Activated CD4-positive, CD25-positive, alpha-beta regulatory T cell (primary cell): ENCODE measurements at regions not wholly inside any gene's neighbourhood (a gene's known extent, or its start where the extent isn't known, plus 50 kb on each side); places are given as distances from the start of the nearest gene placed in this dataset.

Source experiments
- DNase-seq, 4 experiments: peaks; one replicate each; lab custom pipeline; 2025; lab: John Stamatoyannopoulos, UW

DNA sequence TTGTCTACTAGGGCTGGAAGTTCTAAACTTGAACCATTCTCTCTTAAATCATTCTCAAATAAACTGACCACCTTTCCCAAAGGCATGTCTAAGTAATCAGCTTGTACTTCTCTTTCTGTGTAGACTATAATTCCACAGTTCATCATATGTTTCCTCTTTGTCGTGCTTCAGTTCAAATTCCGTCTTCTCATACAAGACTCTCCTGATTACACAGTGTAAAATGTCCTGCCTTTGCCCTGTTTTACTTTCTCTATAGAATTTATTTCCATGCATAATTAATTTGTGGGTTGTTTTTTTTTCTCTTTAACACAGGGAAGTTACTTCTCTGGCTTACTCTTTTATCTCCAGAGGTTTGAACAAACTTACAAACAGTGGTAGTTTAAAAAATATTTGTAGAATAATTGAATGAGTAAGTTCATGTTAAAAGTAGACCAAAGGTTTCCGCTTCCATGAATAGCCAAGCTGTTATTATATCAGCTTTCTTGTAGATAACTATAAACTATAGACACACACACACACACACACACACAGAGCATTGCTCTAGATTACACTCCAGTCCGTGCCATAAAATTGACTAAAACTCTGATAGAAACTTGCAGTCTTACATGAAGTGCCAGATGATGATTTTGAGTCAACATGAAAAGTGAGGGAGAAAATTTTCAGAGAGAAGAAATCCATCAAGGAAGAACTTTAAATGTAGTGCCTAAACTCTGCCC lies 119.0 kb downstream of the SUCNR1 start:
- no peak for DNase-seq

DNA sequence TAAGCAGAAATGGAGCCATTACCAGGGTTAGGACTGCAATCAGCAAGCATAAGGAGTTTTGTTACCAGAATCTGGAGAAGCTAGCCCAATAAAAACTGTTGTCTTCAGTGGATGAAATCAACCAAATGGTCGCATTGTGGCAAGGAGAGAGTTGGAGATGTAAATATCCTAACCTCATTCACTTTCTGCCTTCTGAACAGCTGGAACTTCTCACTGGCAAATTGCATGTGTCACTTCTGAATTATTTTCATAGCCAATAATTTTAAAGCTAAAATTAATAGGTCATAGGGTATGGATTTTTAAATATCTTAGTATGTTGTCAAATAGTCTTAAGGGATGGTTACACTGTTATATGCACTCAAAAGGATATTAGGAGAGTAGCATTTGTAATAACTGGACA lies 121.6 kb downstream of the SUCNR1 start:
- no peak for DNase-seq

- DNase-seq, result no peak
Observed at GRCh38 chr3:151998744-151999143, 125.3 kb downstream of the SUCNR1 start.

DNA sequence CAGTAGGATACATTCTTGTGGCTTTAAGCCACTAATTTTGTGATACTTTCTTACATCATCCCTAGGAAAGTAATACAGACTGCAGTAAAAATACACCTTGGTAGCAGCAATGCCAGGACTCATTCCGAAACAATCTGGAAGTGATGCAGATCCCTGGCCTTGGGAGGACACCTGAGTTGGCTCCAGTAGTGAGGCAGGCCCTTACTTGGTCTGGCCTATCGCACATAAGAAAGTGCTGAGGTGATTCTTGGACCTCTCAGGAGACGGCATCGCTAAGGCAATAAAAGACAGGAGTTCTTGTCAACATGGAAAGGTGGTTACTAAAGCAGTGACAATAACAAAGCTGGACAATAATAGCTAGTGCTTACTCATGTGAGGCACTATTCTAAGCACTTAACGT lies 126.5 kb downstream of the SUCNR1 start:
- DNase-seq, result no peak

GRCh38 chr3:152011812-152012735 lies 138.6 kb downstream of the SUCNR1 start:
- no peak for DNase-seq

DNA sequence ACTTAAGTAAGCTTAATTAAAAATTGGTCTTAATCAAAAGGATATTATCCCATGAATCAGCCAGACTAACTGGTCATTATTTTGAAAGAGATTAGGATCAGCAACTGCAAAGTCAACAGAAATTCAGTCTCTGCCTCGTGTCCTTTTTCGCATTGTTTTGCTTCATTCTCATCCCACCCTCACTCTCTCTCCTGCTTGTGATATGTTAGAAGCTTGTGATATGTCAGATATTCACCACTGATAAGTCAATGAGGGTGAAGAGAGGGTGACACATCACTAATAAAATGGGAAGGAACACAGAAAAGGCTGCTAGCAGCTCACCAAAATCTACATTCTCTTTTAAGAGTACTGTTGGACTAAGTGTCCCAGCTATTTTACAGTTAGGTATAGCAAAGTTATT lies 146.1 kb downstream of the SUCNR1 start:
- DNase-seq, result no peak

- no peak for DNase-seq
Observed at GRCh38 chr3:152021951-152022461, 148.6 kb downstream of the SUCNR1 start.

GRCh38 chr3:152026033-152026556 lies 152.7 kb downstream of the SUCNR1 start:
- DNase-seq, result no peak

DNA sequence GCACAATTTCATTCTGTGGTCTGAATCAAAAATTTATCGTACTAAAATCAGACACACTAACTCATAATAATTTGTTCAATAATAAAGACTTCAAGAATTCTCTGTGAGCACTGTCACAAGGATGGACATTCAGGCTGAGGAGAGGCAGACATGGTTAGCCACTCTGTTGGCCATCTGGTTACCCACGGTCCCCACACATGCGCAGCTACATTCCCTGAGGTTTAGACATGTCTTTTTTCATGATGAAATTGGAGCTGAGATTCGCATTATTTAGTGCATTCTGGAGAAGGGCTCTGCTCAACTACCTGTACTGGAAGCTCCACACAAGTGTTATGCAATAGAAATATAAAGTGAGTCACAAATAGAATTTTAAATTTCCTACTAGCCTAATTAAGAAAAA lies 156.9 kb downstream of the SUCNR1 start:
- DNase-seq, result no peak

- DNase-seq, result no peak
Observed at GRCh38 chr3:152031321-152031720, 157.9 kb downstream of the SUCNR1 start.

DNA sequence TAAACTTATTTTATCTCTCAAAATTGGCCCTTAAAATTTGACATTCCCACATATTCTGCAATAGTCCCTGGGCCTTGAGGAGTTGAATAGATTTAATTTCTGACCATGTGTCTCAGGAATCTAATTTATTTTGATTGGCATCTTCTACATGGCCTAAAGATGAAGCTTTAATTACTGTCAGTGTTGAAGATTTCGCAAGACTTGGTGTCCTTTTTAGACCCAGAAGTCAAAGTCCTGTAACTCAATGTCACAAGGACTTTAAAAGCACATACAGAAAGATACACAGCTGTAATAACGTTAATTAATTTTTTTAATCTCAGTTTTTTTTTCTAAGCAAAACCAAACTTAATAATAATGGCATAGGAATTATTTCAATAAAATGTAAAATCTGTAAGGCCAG lies 163.9 kb downstream of the SUCNR1 start:
- no peak for DNase-seq

GRCh38 chr3:152037953-152038352 lies 164.5 kb downstream of the SUCNR1 start:
- no peak for DNase-seq

- DNase-seq, result no peak
Observed at GRCh38 chr3:152038490-152038889, 165.0 kb downstream of the SUCNR1 start.

DNA sequence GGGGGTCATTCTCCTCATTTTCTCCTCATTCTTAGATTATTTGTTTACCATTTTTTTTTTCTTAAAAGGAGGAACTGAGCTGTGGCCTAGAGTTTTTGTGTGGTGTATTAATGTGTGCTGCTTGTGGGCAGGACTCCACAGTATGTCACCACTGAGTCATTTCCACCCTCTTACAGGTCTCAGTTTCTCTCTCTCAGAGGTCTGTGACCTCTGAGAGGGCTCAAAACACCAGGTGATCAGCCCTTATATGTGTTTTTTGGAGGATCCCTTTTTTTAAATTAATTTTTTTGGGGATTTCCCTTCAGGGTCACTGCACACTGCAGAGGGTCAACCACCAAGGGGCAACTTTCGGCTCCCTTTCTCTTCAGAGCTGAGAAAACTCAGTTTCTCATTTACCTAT lies 166.4 kb downstream of the SUCNR1 start:
- DNase-seq, result no peak

DNA sequence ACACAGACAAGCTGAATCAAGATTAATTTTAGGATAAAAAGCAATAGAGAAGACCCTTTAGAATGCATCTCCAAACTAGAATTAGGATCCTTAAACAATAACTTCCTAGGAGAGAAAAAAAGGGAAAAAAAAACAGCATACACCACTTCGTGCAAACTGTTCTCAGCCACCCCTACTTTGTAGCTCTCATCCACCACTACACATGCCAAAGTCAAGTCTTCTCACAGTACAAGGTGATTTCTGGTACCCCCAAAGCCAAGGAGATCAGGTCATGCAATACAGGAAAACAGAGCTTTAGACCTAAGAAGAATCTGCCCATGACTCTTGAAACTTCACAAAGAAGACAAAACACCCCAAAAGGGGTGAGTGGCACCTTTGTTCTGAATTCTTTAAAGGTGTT lies 166.9 kb downstream of the SUCNR1 start:
- no peak for DNase-seq

- no peak for DNase-seq
Observed at GRCh38 chr3:152043620-152044019, 170.2 kb downstream of the SUCNR1 start.

DNA sequence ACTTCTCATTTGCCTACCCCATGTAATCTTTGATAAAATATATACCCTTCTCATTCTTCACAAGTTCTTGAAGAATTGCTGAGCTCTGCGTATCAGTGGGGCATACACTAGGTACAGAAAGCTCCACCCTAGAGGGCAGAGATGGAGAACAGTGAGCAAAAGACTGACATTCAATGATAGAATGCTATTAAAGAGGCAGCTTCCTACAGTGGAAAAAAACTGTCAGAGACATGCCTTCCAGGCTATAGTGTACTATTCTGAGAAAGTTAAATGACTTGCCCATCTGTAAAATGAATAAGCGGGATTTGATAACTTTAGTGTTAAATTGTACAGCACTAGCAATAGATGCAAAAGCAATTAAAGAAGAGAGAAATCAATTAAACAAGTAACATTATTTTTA lies 172.8 kb downstream of the SUCNR1 start:
- DNase-seq, result no peak

DNA sequence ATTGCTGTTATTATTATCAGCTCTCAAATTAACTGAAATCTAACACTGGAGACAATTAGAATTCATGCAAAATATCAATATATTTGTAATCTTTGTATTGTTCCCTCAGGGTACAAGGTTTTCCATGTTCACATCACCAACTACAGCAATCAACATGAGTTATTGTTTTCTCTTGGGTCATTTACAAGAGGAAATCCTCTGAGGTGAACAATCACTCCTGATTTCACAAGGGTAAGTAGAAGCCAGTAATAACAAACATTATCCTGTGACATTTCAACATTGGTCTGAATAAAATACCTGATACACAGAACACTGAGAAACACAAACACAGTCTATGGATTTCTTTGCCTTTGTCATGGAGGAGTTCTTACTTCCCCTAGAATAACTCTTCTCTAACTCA lies 174.0 kb downstream of the SUCNR1 start:
- DNase-seq, result no peak

- DNase-seq, result no peak
Observed at GRCh38 chr3:152048831-152049230, 175.4 kb downstream of the SUCNR1 start.

DNA sequence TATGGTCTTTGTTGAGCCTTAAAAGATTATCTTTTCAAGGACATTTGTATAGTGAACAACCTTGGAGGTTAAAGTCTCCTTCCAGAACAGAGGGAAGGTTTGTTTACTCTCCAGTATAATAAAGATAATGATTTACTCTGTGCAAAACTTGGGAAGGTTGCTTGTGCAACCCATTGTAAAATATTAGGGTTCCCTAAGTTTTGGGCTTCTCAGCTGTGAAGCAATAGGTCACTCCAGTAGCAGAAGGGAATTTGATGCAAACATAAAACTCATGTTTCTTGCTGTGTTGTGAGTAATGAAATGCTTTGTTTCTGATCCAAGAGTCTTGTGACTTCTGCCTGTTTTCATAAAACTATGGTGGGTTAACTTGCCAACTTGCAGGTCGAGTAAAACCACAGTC lies 177.5 kb downstream of the SUCNR1 start:
- DNase-seq, result no peak

GRCh38 chr3:152051501-152052404 lies 178.3 kb downstream of the SUCNR1 start:
- DNase-seq, result no peak

GRCh38 chr3:152053866-152054265 lies 180.4 kb downstream of the SUCNR1 start:
- no peak for DNase-seq
